ENCODE measurements at regions not wholly inside any gene's neighbourhood (a gene's known extent, or its start where the extent isn't known, plus 50 kb on each side); places are given as distances from the start of the nearest gene placed in this dataset.

DNA sequence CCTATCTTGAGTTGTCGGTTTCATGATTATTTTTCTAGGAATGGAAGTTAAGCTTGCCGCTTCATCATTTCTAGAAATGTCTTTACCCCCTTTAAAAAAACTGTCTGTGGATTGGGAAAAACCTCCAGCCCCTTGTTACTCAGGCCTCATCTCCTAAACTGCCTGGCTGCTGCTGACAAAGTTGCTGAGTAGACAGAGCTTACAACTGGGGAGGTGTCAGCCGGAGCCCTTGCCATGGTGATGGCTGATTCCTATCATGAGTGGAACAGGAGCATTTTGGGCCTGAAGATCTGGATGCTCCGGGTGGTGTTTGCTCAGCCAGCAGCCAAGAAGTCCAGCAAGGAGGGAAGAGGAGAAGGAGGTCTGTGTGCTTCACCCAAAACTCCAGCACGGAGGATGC lies 243.3 kb downstream of the ENGASE start:
- Histone ChIP-seq H3K27ac (ENCODE audit: low read length) (no peak overlapping the region), H3K9me3 (ENCODE audit: low read length) (no peaks in the 10 kb centered on the region), H3K9ac (ENCODE audit: low read length) (no peak overlapping the region), H2AFZ (ENCODE audit: low read length) (no peak overlapping the region), H3K4me1 (ENCODE audit: low read length) (peaks cover 8% of the 10 kb centered on the region), H3K36me3 (ENCODE audit: insufficient read depth, low read length) (no peaks in the 10 kb centered on the region), H3K4me2 (ENCODE audit: low read depth, low read length, poor library complexity, severe bottlenecking) (no peak overlapping the region), H3K9me2 (replicated peaks; ENCODE audit: insufficient read depth, low read length) (no peaks in the 10 kb centered on the region), H3K79me2 (ENCODE audit: low read length) (no peaks in the 10 kb centered on the region), H3K27me3 (ENCODE audit: low read length) (no peaks in the 10 kb centered on the region), H3K4me3 (ENCODE audit: low read length) (no peak overlapping the region), H4K20me1 (ENCODE audit: insufficient read depth, low read depth, low read length) (no peaks in the 10 kb centered on the region)
- no peak for DNase-seq

- no peaks in the 10 kb centered on the region for H3K27me3 ChIP-seq (ENCODE audit: low read length)
- H3K9me2 ChIP-seq (replicated peaks; ENCODE audit: insufficient read depth, low read length) = no peaks in the 10 kb centered on the region
- DNase-seq = no peak
- no peak overlapping the region for H3K9ac ChIP-seq (ENCODE audit: low read length)
- H4K20me1 ChIP-seq (ENCODE audit: insufficient read depth, low read depth, low read length) = no peaks in the 10 kb centered on the region
- H3K36me3 ChIP-seq (ENCODE audit: insufficient read depth, low read length) = no peaks in the 10 kb centered on the region
- no peak overlapping the region for H2AFZ ChIP-seq (ENCODE audit: low read length)
- H3K9me3 ChIP-seq (ENCODE audit: low read length) = no peaks in the 10 kb centered on the region
- H3K79me2 ChIP-seq (ENCODE audit: low read length) = no peaks in the 10 kb centered on the region
- no peak overlapping the region for H3K4me2 ChIP-seq (ENCODE audit: low read depth, low read length, poor library complexity, severe bottlenecking)
- peaks cover 8% of the 10 kb centered on the region for H3K4me1 ChIP-seq (ENCODE audit: low read length)
- no peak overlapping the region for H3K27ac ChIP-seq (ENCODE audit: low read length)
- no peak overlapping the region for H3K4me3 ChIP-seq (ENCODE audit: low read length)
Observed at GRCh38 chr17:79316805-79317204, 242.2 kb downstream of the ENGASE start.

- no peaks in the 10 kb centered on the region for H3K79me2 ChIP-seq (ENCODE audit: low read length)
- H3K4me1 ChIP-seq (ENCODE audit: low read length) = peaks cover 8% of the 10 kb centered on the region
- H3K9me2 ChIP-seq (replicated peaks; ENCODE audit: insufficient read depth, low read length) = no peaks in the 10 kb centered on the region
- no peaks in the 10 kb centered on the region; the same call in 1 of the 2 replicates for H4K20me1 ChIP-seq (ENCODE audit: insufficient read depth, low read depth, low read length)
- no peak overlapping the region for H3K4me2 ChIP-seq (ENCODE audit: low read depth, low read length, poor library complexity, severe bottlenecking)
- DNase-seq = no peak
- H3K9me3 ChIP-seq (ENCODE audit: low read length) = no peaks in the 10 kb centered on the region
- no peak overlapping the region for H3K4me3 ChIP-seq (ENCODE audit: low read length)
- no peaks in the 10 kb centered on the region for H3K36me3 ChIP-seq (ENCODE audit: insufficient read depth, low read length)
- no peaks in the 10 kb centered on the region for H3K27me3 ChIP-seq (ENCODE audit: low read length)
- no peak overlapping the region for H3K9ac ChIP-seq (ENCODE audit: low read length)
- H2AFZ ChIP-seq (ENCODE audit: low read length) = no peak overlapping the region
- H3K27ac ChIP-seq (ENCODE audit: low read length) = no peak overlapping the region
Observed at GRCh38 chr17:79315358-79316105, 240.9 kb downstream of the ENGASE start.

DNA sequence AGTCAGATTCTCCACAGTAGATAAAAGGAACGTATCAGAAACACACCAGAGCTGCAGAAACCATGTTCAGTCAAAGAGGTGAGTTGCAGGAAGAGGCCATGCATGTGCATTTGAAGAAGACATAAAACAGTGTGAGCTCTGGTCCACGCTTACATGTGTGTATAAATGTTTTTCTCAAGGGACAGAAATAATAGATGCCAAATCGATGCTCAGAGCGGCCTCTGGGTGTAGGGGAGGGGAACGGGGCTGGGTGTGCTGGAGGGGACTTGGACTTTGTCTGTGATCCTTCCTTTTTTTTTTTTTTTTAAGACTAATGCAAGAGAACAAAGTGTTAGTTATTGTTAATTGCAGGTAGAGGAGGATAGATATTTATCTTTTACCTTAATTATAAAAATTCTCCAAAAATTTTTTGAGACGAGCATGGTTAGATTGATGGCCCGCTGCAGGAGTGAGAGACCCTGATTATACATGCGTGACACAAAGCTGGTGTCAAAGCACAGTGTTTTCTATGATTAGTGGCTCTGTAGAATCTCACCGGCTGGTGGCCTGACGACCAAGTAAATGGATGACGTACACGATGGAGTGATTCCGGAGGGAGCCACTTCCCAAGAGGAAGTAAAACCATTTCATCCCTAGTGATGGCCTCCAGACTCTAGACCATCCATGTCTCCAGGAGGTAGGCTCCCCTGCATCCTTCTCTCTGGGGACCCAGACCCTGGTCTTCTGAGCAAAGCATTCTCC lies 240.2 kb downstream of the ENGASE start:
- H2AFZ ChIP-seq (ENCODE audit: low read length) = no peak overlapping the region
- no peaks in the 10 kb centered on the region; the same call in 1 of the 2 replicates for H4K20me1 ChIP-seq (ENCODE audit: insufficient read depth, low read depth, low read length)
- H3K27ac ChIP-seq (ENCODE audit: low read length) = no peak overlapping the region
- H3K36me3 ChIP-seq (ENCODE audit: insufficient read depth, low read length) = no peaks in the 10 kb centered on the region
- H3K9me3 ChIP-seq (ENCODE audit: low read length) = no peaks in the 10 kb centered on the region
- H3K4me1 ChIP-seq (ENCODE audit: low read length) = peaks cover 8% of the 10 kb centered on the region
- no peaks in the 10 kb centered on the region for H3K27me3 ChIP-seq (ENCODE audit: low read length)
- no peak overlapping the region for H3K4me3 ChIP-seq (ENCODE audit: low read length)
- no peak overlapping the region for H3K9ac ChIP-seq (ENCODE audit: low read length)
- DNase-seq = no peak
- no peak overlapping the region for H3K4me2 ChIP-seq (ENCODE audit: low read depth, low read length, poor library complexity, severe bottlenecking)
- no peaks in the 10 kb centered on the region for H3K9me2 ChIP-seq (replicated peaks; ENCODE audit: insufficient read depth, low read length)
- H3K79me2 ChIP-seq (ENCODE audit: low read length) = no peaks in the 10 kb centered on the region

- Histone ChIP-seq H3K9me3 (ENCODE audit: low read length) (no peaks in the 10 kb centered on the region), H3K4me3 (ENCODE audit: low read length) (no peak overlapping the region), H3K9ac (ENCODE audit: low read length) (no peak overlapping the region), H3K27me3 (ENCODE audit: low read length) (no peaks in the 10 kb centered on the region), H3K27ac (ENCODE audit: low read length) (no peak overlapping the region), H3K79me2 (ENCODE audit: low read length) (no peaks in the 10 kb centered on the region), H3K36me3 (ENCODE audit: insufficient read depth, low read length) (no peaks in the 10 kb centered on the region), H3K9me2 (replicated peaks; ENCODE audit: insufficient read depth, low read length) (no peaks in the 10 kb centered on the region), H4K20me1 (ENCODE audit: insufficient read depth, low read depth, low read length) (no peaks in the 10 kb centered on the region; the same call in 1 of the 2 replicates), H3K4me2 (ENCODE audit: low read depth, low read length, poor library complexity, severe bottlenecking) (no peak overlapping the region), H3K4me1 (ENCODE audit: low read length) (peaks cover 13% of the 10 kb centered on the region), H2AFZ (ENCODE audit: low read length) (no peak overlapping the region)
- no peak for DNase-seq
Observed at GRCh38 chr17:79311373-79311772, 236.7 kb downstream of the ENGASE start.

DNA sequence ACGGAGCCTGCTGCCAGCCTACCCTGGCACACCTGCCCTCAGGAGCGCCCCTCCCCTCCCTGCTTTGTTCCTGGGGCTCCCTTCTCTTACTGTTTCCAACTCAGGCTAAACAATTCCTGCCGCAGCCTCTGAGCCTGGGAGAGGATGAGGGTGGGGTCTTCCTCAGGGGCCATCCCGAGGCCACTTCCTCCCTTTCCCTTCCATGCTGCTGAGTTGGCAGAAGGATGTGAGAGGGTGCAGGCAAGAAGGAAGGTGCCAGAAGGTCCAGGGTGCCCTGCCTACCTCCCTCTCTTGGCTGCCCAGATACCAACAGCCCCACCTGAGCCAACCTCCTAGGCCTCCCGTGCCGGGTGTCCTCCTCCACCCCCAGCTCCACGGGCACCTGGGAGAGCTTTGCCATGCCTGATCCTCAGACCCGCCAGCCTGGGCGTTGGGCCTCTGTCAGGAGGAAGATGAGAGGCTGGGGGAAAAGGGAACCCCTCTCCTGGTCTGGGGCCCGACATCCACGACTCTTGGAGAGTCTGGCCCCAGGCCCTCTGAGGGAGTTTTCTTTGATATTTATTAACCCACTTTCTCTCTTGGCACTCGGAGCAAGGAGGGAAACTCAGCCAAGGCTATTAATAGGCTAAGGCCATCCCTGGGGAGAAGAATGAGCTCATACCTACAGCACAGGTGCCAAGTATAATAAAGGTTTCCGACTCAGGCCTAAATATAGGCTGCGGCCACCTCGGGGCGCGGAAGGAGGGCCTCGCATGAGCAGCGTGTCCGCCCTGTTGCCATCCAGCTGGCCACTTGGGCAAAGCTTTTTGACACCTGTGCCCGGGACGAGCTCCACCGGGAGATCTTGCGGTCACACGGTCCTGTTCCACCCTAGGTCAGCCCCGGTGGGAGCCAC lies 232.0 kb downstream of the ENGASE start:
- no peak overlapping the region for H2AFZ ChIP-seq (ENCODE audit: low read length)
- H3K4me3 ChIP-seq (ENCODE audit: low read length) = no peak overlapping the region
- H3K4me1 ChIP-seq (ENCODE audit: low read length) = peaks cover 36% of the 10 kb centered on the region
- H3K9me2 ChIP-seq (replicated peaks; ENCODE audit: insufficient read depth, low read length) = no peaks in the 10 kb centered on the region
- peak; percentile 59 for DNase-seq
- H3K9me3 ChIP-seq (ENCODE audit: low read length) = no peaks in the 10 kb centered on the region
- H3K27me3 ChIP-seq (ENCODE audit: low read length) = no peaks in the 10 kb centered on the region
- H4K20me1 ChIP-seq (ENCODE audit: insufficient read depth, low read depth, low read length) = no peaks in the 10 kb centered on the region; the same call in 1 of the 2 replicates
- H3K27ac ChIP-seq (ENCODE audit: low read length) = no peak overlapping the region
- H3K36me3 ChIP-seq (ENCODE audit: insufficient read depth, low read length) = no peaks in the 10 kb centered on the region
- H3K79me2 ChIP-seq (ENCODE audit: low read length) = no peaks in the 10 kb centered on the region
- no peak overlapping the region for H3K4me2 ChIP-seq (ENCODE audit: low read depth, low read length, poor library complexity, severe bottlenecking)
- no peak overlapping the region for H3K9ac ChIP-seq (ENCODE audit: low read length)

DNA sequence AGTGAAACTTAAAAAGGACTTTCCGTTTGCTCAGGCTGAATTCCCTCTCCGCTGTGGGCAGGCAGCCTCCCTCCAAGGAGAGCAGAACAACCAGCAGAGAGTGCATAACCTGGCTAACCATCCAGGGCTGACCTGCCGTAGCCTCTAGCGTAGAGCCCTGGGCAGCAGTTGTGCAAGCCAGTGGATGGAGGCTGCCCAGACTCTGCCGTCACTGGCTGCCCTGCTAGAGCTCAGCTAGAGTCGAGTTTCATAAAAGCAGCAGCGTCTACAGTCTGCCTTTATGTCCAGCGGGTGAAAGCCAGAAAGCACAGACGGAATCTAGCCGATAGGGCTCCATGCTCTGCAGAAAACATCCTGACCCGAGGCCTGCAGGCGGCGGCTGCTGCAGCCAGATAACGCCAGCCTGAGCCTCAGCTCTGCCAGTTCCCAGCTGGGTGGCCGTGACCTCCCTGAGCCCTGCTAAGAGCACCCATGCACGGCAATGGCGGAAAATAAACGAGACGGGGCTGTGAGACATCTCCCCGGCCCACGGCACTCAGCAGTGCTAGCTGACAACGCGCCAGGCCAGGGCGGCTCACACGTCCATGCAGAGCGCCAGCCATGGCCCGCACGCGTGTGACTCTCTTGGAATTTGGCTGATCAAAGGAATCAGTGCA lies 231.3 kb downstream of the ENGASE start:
- no peak overlapping the region for H3K4me3 ChIP-seq (ENCODE audit: low read length)
- H3K27me3 ChIP-seq (ENCODE audit: low read length) = no peaks in the 10 kb centered on the region
- H3K4me2 ChIP-seq (ENCODE audit: low read depth, low read length, poor library complexity, severe bottlenecking) = no peak overlapping the region
- no peak overlapping the region for H3K27ac ChIP-seq (ENCODE audit: low read length)
- DNase-seq = no peak
- no peaks in the 10 kb centered on the region for H3K9me2 ChIP-seq (replicated peaks; ENCODE audit: insufficient read depth, low read length)
- no peaks in the 10 kb centered on the region for H3K79me2 ChIP-seq (ENCODE audit: low read length)
- no peaks in the 10 kb centered on the region for H3K9me3 ChIP-seq (ENCODE audit: low read length)
- no peak overlapping the region for H2AFZ ChIP-seq (ENCODE audit: low read length)
- H3K36me3 ChIP-seq (ENCODE audit: insufficient read depth, low read length) = no peaks in the 10 kb centered on the region
- H3K9ac ChIP-seq (ENCODE audit: low read length) = no peak overlapping the region
- peaks cover 36% of the 10 kb centered on the region for H3K4me1 ChIP-seq (ENCODE audit: low read length)
- no peaks in the 10 kb centered on the region; the same call in 1 of the 2 replicates for H4K20me1 ChIP-seq (ENCODE audit: insufficient read depth, low read depth, low read length)
